Stomach (tissue), 8 donors: ENCODE measurements at regions not wholly inside any gene's neighbourhood (a gene's known extent, or its start where the extent isn't known, plus 50 kb on each side); places are given as distances from the start of the nearest gene placed in this dataset.

Experiments used
- DNase-seq, 2 donors: peaks; one replicate each; pipeline versions ENCODE4 v3.0.0 to v3.0.0-alpha.2; 2013 to 2019
- H3K27ac ChIP-seq, 5 donors: fragments of 200-600 bp in 4 of 5; sonication (generic) in 4 of 5; one replicate each; pipeline ENCODE4 v1.5.1; 2013 to 2019; ENCODE audit warnings: mild to moderate bottlenecking in 1 of 5, moderate library complexity in 1 of 5
- H3K27me3 ChIP-seq, 3 donors: fragments of 200-600 bp; sonication (generic); one replicate each; pipeline ENCODE4 v1.5.1; 2017 to 2019; ENCODE audit warnings: mixed run types in 1 of 3
- H3K36me3 ChIP-seq, 4 donors: fragments of 200-600 bp; sonication (generic); 1 replicate in 3 of 4; 2 replicates in 1 of 4; pipeline ENCODE4 v1.5.1; 2016 to 2019
- H3K4me1 ChIP-seq, 4 donors: fragments of 200-600 bp; sonication (generic); one replicate each; pipeline ENCODE4 v1.5.1; 2016 to 2019
- H3K4me3 ChIP-seq, 4 donors: fragments of 200-600 bp; sonication (generic) in 3 of 4; one replicate each; pipeline ENCODE4 v1.5.1; 2016 to 2019; ENCODE audit warnings: mild to moderate bottlenecking in 1 of 4
- H3K9me3 ChIP-seq, 4 donors: fragments of 200-600 bp; sonication (generic); one replicate each; pipeline ENCODE4 v1.5.1; 2016 to 2019
- CTCF ChIP-seq, 7 experiments: fragments of 450-650 bp in 4 of 7; fragments of 200-600 bp in 3 of 7; sonication (generic) in 3 of 7; IDR thresholded peaks; one replicate each; pipeline ENCODE4 v1.5.1; 2016 to 2019; ENCODE audit warnings: antibody characterized with exemption in 7 of 7, control low read depth in 2 of 7, mild to moderate bottlenecking in 1 of 7
- EP300 ChIP-seq: sonication (generic); formaldehyde crosslinking; IDR thresholded peaks from one replicate; pipeline ENCODE4 v1.6.1; 2017; ENCODE audit warnings: antibody characterized with exemption
- POLR2A ChIP-seq, 4 donors: fragments of 450-650 bp; IDR thresholded peaks; one replicate each; pipeline ENCODE4 v1.6.1; 2016; ENCODE audit warnings: antibody characterized with exemption in 4 of 4, control low read depth in 2 of 4, mild to moderate bottlenecking in 1 of 4, moderate library complexity in 1 of 4
- POLR2AphosphoS5 ChIP-seq, 3 donors: sonication (generic); formaldehyde crosslinking; IDR thresholded peaks; one replicate each; pipeline ENCODE4 v1.6.1; 2016; ENCODE audit warnings: antibody characterized with exemption in 3 of 3
- WGBS, 5 donors: extraction: QIAGEN DNeasy Blood & Tissue Kit in 3 of 5; methylation state at CpG; one replicate each; pipeline versions ENCODE4 v1.1.5 to v1.1.7; 2013 to 2018; 5-methylcytosine and 5-hydroxymethylcytosine counted together
- intact Hi-C: fragments of 100-400 bp; cut with DNase I; formaldehyde crosslinking; loops from one replicate; pipeline ENCODE4 v1.15.1; 2023; ENCODE audit warnings: low total_unique reads
- donor health status: healthy with polysubstance abuse.
- donor health status: Bipolar disorder and iron deficiency.
- donor health status: healthy.

- TF ChIP-seq EP300, result no peak
- no peak for TF ChIP-seq CTCF (IDR thresholded peaks at IDR 0.05)
- TF ChIP-seq POLR2AphosphoS5 (IDR thresholded peaks at IDR 0.05), result no peak
- TF ChIP-seq POLR2A (IDR thresholded peaks at IDR 0.05), result no peak
- Histone ChIP-seq H3K36me3 (no peaks in the 10 kb centered on the region), H3K9me3 (no peaks in the 10 kb centered on the region), H3K27me3 (no peaks in the 10 kb centered on the region), H3K27ac (no peak overlapping the region), H3K4me1 (no peaks in the 10 kb centered on the region), H3K4me3 (no peak overlapping the region)
- 72 to 97% (median 91%) methylated on average over 2 of the region's 2 CpGs for WGBS, 5 donors
- no peak for DNase-seq
- intact Hi-C loops, result no loop called here
Measured at GRCh38 chr6:148112851-148113319, 229.8 kb upstream of the SASH1 start.

- no peaks in the 10 kb centered on the region for H3K9me3 ChIP-seq
- no peaks in the 10 kb centered on the region for H3K4me1 ChIP-seq
- no peak for TF ChIP-seq EP300
- TF ChIP-seq POLR2A (IDR thresholded peaks at IDR 0.05), result no peak
- no peak for TF ChIP-seq CTCF (IDR thresholded peaks at IDR 0.05)
- no peak for TF ChIP-seq POLR2AphosphoS5 (IDR thresholded peaks at IDR 0.05)
- H3K4me3 ChIP-seq, result no peak overlapping the region
- intact Hi-C loops, result no loop called here
- no peaks in the 10 kb centered on the region for H3K36me3 ChIP-seq
- no peak for DNase-seq
- H3K27ac ChIP-seq, result no peak overlapping the region
- WGBS, 5 donors, result 71 to 84% (median 79%) methylated on average over 3 of the region's 3 CpGs
- no peaks in the 10 kb centered on the region for H3K27me3 ChIP-seq
Measured at GRCh38 chr6:148116001-148116400, 226.6 kb upstream of the SASH1 start.

- Histone ChIP-seq H3K4me3 (no peak overlapping the region), H3K9me3 (no peaks in the 10 kb centered on the region), H3K4me1 (no peaks in the 10 kb centered on the region), H3K27me3 (no peaks in the 10 kb centered on the region), H3K36me3 (no peaks in the 10 kb centered on the region), H3K27ac (no peak overlapping the region)
- WGBS, 5 donors, result 90 to 100% (median 97%) methylated on average over 1 of the region's 1 CpG
- intact Hi-C loops, result no loop called here
- DNase-seq, result peak in 1 of 2 donors; percentile 5
- TF ChIP-seq POLR2AphosphoS5 (IDR thresholded peaks at IDR 0.05) (no peak), CTCF (IDR thresholded peaks at IDR 0.05) (no peak)
Measured at GRCh38 chr6:148118244-148118643, 224.4 kb upstream of the SASH1 start.

- H3K4me3 ChIP-seq, result no peak overlapping the region
- WGBS, 5 donors, result 79 to 88% (median 86%) methylated on average over 6 of the region's 6 CpGs
- no peak overlapping the region for H3K27ac ChIP-seq
- H3K27me3 ChIP-seq, result no peaks in the 10 kb centered on the region
- DNase-seq, result no peak
- H3K9me3 ChIP-seq, result no peaks in the 10 kb centered on the region
- no peaks in the 10 kb centered on the region for H3K36me3 ChIP-seq
- no peaks in the 10 kb centered on the region for H3K4me1 ChIP-seq
- TF ChIP-seq CTCF (IDR thresholded peaks at IDR 0.05), result no peak
- TF ChIP-seq EP300, result no peak
- no peak for TF ChIP-seq POLR2AphosphoS5 (IDR thresholded peaks at IDR 0.05)
- no peak for TF ChIP-seq POLR2A (IDR thresholded peaks at IDR 0.05)
- intact Hi-C loops, result no loop called here
Measured at GRCh38 chr6:148128014-148128730, 214.5 kb upstream of the SASH1 start.
